GM21619 (cell line): ENCODE measurements at regions not wholly inside any gene's neighbourhood (a gene's known extent, or its start where the extent isn't known, plus 50 kb on each side); places are given as distances from the start of the nearest gene placed in this dataset.

ENCODE experiments used
- ATAC-seq: cut with Tn5 transposase; IDR thresholded peaks from one replicate; pipeline ENCODE4 v1.9.1; 2021; ENCODE audit not compliant: unreplicated experiment

DNA sequence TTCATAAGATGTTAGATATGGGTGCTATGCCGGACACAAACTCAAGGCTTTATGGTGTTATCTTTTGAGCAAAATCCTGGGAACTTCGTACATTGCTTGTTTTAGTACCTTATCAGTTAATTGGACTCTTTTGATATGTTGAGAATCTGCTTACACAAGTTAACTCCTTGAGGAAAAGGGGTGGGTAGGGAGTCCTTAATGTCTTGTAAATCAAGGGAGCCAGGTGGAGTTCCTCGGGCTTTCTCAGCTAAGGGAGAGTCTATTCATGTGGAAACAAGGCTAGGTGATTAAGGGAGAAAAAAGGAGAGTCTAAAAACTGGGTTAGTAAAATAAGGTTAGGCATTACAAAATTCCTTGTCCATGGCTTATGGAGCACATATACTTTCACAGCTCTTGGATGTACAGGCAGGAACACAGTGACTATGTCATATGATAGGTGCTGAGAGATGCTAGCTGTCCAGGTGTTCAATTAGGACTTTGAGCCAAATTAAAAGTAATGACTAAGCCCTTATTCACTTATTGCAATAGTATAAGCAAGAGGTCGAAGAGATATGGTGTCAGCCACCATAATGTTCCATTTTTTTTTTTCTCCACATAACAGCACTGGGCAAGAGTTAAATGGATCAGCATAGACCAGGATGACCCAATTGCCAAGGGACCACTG, 59.5 kb upstream of the DYNAP start:
- no peak for ATAC-seq

DNA sequence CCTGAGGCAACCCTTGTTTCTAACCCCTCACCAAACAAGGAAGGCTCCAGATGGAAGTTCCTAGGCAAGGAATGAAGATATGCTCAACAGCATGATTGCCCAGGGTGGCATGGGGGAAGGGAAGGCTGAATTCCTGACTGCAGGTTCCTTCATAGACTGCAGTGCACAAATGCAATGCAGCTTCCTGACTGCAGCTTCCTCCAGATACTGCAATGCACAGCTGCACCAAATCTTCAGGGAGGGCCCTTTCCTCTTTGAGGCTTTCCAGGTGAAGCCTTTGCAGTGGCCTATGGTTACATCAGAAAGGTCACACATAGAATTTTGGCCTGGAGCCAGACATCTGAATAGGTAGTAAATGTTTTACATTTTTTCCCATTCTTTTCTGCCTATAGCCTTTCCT, 58.8 kb upstream of the DYNAP start:
- ATAC-seq, result no peak

DNA sequence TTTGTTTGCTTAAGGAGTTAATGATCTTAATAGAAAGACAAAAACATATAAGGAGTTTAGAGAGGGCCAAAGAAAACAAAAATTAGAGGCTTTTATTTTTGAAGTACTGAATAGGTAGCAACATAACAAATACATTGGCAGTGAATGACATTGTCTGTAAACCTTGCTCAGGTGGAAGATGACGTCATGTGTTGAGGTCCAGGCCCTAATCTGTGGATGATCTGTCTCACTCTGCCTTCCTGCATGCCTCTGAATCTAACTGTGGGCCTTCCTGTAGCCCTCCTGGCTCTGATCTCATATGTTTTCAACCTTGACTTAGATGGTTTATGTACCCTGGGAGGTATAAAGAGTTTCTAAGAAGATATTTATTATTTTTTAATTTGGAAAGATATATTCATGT, 58.1 kb upstream of the DYNAP start:
- no peak for ATAC-seq
